NCI-H1436 treated with DMSO at 0.1 percent for 48 hours (cell line): ENCODE measurements at regions not wholly inside any gene's neighbourhood (a gene's known extent, or its start where the extent isn't known, plus 50 kb on each side); places are given as distances from the start of the nearest gene placed in this dataset.

Experiments used
- DNase-seq: peaks from one replicate; lab custom pipeline; 2025; lab: John Stamatoyannopoulos, UW

- no peak for DNase-seq
Observed at GRCh38 chr5:30932273-30933017, 261.0 kb upstream of the CDH6 start.

DNA sequence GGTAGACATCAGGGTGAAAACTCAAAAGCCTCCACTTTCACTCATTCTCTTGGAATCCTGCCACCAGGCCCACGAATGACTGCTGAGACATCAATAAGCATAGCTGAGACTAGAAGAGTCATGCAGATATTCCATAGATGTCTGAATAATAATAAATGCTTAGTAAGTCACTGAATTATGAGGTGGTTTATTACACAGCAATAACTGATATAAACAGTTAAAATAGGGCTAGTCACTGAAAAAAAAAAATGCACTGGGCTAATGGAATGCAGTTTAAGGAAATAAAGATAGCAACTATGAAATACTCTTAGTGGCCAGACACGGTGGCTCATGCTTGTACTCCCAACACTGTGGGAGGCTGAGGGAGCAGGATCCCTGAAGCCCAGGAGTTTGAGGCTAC is 262.8 kb upstream of the CDH6 start:
- DNase-seq: no peak

DNA sequence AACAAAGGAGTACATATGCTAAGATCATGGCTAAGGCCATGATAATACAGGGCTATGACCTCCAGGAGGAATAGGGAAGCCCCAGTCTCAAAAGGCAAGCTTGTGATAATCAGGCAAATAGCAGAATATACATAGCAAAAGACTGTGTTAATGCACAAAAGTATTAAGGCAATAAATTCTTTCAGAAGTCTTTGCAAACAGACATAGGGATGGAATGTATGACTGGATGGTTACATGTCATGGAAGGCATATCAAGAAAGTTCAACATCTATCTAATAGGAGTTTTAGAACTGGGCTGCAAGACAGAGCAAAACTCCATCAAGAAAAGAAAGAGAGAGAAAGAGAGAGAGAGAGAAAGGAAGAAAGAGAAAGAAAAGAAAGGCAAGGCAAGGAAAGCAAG is 264.5 kb upstream of the CDH6 start:
- no peak for DNase-seq

DNA sequence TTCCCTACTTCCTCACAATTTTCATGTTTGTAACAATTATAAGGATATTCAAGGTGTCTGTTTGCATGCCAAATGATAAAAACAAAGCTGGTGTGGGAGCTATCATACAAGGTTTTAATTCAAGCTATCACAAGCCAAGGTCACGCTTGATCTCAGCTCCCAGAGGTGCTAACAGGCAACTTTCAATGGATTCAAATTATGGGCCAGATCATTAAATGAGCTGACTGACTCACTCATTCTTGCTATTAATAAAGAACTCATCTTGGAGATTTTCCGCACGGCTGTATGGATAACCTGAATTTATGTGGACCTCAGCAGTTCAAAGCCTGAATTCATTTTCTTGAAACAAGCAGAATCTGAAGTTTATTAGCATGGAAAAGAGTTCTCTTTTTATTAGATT is 267.3 kb upstream of the CDH6 start:
- no peak for DNase-seq

DNA sequence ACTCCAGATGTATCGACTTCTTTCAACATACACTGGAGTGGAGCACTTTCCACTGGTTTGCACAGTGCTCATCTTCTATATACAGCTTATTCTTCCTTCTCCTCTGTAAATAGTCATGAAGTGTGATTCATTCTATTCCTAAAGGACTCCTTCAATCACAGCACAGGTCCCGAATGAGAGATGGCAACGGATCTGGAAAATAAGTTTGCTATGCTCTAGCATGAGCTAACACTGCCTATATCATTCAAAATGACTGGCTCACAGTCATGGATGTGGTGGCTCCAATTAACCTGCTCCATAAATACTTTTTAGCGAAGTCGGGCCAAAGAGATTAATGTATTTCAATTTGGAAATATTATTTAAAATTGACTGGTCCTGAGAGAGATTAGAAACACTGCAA is 272.1 kb upstream of the CDH6 start:
- DNase-seq: no peak

- no peak for DNase-seq
Observed at GRCh38 chr5:30918171-30918570, 275.3 kb upstream of the CDH6 start.

- no peak for DNase-seq
Observed at GRCh38 chr5:30908356-30908755, 285.1 kb upstream of the CDH6 start.

DNA sequence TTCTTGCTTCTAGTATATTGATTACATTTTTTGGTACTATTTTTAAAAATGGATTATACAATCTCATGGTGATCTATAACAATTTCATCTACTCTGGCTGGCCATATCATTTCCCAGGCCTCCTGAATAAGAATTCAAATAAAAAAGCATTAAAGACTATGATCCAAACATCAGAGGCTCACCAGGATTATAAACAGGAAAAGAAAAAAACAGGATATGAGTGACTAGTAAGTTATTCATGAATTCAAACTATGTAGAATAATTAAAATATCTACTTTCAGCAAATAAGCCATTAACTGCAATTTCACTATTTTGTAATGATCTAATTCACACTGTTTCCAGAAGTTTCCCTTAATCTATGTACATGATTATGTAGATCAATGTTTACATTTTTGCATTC is 293.1 kb upstream of the CDH6 start:
- no peak for DNase-seq

DNA sequence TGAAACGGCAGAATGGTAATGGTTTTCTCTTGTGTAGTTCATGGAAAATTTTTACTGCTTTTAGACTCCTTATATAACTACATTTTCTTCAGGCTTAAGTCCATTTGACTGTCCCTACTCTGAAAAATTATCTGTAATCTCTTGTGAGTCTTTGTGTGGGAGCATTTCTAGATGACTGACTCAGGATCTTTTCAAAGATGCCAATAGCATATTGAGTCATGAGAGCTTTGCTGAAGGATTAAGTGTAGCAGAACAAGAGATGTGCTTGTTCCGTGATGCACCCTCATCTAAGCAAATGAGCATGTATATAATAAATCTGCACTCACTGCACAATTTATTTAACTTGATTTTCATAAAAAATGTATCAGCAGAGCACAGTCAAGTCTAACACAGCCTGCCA is 298.7 kb upstream of the CDH6 start:
- DNase-seq: no peak

DNA sequence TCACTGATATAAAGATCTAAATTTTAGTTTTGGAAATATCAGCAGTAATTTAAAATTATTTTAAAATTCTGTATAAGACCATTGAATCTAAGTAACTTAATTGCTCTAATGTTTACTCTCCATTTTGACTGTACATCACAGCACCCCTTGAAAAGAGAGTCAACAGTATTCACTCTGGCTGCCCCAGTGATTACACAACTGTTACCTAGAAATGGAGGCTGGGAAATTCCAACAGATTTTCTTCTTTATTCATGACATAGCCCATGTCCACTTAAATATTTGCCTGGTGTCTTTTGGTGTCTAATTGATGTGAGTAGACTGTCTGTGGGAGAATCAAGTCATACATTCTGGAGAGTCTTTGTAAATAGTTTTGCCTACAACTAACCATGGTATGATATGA is 301.8 kb upstream of the CDH6 start:
- DNase-seq: no peak

- no peak for DNase-seq
Observed at GRCh38 chr5:30890377-30890776, 303.1 kb upstream of the CDH6 start.

DNA sequence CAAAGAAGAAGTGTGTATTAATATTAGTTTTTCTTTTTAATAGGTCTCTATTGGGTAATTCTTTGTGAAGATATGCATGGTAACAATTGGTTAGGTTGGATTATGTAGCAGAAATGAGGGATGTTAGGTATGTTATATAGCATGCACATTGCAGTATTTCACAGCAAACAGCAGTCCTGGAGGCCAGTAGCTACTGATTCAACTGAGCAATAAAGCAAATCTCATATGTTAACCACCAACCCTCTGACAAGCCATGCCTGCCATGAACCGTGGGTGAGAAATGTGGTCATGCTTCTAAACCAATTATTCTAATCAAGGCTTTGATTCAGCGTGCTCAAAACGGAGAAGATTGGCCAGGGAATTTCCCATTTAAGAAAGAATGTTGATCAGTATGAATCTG is 313.0 kb upstream of the CDH6 start:
- no peak for DNase-seq

DNA sequence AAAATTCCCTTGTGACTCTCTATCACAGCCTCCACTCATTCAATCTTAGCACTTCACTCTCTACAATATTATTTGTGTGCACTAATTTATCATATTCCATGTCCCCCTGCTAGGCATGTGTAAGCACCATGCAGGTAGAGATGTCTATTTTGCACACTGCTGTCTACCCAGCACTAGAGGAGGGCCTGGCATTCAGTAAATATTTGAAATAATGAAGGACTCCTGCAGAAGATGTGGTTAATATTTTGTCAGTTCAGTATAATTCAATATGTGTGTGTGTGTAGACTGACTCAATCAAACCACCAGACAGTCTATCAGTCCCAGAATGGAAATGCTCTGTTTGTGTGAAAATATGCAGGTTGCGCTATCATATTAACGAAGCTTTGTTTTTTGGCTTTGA is 313.6 kb upstream of the CDH6 start:
- no peak for DNase-seq

DNA sequence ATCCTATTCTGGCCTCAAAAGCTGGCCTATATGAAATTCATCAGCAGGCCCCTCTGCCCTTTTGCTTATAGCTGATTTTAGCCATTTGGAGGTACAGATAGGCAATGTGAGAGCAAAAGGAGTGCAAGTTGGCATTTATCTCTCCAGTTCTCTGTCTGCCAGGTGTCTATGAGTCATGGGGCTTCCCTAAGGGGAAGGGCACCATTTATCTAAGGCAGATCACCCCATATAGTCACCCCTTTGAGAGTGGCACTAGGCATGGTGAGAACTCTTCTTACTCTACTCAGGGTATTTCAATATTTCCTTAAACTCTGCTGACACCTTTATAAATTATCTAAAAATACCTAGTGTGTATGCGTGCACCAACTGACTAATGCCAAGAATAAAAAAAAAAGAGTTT is 314.7 kb upstream of the CDH6 start:
- no peak for DNase-seq

DNA sequence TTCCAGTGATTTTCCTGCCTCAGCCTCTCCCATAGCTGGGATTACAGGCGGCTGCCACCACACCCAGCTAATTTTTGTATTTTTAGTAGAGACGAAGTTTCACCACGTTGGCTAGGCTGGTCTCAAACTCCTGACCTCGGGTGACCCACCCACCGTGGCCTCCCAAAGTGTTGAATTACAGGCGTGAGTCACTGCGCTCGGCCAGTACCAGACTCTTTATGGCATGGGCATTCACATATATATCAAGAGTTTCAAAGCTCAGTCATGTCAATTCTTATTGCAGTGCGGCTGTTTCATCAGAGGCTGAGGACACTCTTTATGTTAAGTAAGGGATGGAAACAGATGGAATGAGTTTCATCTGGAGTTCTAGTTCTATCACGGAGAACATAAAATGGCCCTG is 315.2 kb upstream of the CDH6 start:
- no peak for DNase-seq

DNA sequence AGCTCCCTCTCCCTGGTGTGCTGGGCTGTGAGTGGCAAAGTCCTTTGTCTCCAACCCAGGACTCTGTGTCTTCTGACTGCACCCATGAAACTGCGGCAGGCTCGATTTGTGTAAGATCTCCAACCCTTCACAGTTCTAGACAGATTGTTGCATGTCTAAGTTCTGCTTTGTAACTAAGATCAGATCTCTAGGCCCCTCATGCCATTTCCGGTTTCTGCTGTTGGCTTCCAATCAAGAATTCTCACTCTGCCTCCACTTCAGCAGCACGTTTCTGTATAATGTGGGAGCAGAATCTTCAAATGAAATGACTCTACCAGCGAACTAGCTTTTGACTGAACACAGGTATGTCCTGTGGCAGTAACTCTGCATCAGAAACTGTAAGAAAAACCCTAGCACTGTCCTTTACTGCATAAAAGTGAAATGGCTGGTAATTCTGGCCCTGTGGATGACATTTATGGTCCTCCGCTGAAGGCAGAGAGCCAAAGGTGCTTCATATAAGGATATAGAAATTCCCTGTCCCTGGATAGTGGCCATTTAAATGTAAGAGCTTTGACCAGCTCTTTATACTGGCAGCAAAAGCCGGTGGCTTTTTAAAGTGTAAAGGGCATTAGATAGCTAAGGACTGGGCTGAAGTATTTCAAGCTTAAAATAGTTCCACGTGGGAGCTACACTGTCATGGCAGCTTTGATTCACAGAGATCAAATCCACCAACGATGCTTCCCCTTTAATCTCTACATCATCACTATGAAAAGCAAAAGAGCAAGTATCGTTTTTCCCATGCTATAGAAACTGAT is 319.0 kb upstream of the CDH6 start:
- no peak for DNase-seq

- DNase-seq: no peak
Observed at GRCh38 chr5:30871196-30871595, 322.3 kb upstream of the CDH6 start.

DNA sequence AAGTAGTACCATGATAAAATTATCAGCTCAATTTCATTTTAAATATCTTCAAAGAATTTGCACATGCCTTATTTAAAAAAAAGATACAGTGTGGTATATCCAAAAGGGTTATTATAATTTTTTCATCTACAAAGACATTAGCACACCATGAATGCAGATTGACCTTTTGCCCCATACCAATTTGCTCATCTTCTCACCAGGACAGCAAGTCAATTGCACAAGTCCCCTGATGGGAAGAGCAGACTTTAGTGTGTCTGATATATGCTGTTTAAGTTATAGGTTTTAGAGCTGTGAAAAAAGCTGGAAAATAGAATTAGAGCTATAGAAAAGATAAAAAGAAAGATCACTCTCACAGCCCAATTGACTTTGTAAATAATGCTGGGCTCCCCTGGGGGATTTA is 325.8 kb upstream of the CDH6 start:
- DNase-seq: no peak

GRCh38 chr5:30866142-30866541 is 327.3 kb upstream of the CDH6 start:
- DNase-seq: no peak

DNA sequence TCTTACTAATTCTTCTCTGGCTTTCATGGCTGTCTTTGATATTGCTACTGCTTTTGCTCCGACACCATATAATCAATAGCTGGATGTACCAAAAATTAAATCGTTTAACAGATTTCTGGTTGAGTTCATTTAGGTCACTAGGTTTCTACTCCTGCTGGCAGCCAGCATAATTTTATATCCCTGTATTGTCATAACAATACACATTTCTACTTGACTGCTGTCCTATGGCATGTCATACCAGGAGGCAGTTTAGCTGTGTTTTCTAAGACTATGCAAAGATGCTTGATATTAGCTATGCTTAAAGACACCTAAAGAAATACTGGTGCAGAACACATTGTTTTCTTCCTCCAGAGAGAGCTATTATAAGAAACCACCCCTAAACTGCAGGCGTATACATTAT is 337.2 kb upstream of the CDH6 start:
- no peak for DNase-seq

DNA sequence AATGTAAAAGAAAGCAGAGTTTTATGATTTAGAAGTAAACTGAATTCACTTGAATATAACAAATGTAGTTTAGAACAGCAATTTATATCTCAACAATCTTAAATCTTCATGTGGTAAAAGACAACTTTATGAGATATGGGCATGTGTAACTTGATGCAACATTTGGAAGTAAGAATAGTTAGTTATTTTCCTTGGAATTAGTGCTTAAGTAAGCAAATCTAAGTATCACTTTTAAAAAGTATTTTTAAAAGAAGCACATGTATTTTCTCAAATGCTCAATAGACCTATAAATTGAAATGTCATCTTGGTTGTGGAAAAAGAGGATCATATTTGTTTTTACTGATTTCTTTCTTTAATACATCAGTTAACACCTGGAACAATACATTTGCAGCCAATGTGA is 340.3 kb upstream of the CDH6 start:
- DNase-seq: no peak

DNA sequence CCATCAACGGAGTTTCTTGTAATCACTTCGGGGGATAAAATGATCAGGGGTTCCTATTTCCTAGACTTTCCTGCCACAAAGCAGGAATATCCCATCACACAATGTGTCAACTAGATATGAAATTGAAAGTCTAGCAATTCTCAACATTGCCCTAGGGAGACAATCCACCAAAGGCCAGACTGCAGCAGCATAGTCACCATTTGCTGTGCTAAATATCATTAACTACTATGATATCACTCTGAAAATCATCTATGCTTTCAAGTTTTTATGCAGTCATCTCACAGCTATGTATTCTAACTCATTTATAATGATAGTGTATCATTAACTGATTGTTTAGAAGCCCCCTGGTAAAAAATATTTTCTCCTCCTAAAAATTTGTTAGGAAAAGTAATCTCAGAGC is 342.6 kb upstream of the CDH6 start:
- no peak for DNase-seq

DNA sequence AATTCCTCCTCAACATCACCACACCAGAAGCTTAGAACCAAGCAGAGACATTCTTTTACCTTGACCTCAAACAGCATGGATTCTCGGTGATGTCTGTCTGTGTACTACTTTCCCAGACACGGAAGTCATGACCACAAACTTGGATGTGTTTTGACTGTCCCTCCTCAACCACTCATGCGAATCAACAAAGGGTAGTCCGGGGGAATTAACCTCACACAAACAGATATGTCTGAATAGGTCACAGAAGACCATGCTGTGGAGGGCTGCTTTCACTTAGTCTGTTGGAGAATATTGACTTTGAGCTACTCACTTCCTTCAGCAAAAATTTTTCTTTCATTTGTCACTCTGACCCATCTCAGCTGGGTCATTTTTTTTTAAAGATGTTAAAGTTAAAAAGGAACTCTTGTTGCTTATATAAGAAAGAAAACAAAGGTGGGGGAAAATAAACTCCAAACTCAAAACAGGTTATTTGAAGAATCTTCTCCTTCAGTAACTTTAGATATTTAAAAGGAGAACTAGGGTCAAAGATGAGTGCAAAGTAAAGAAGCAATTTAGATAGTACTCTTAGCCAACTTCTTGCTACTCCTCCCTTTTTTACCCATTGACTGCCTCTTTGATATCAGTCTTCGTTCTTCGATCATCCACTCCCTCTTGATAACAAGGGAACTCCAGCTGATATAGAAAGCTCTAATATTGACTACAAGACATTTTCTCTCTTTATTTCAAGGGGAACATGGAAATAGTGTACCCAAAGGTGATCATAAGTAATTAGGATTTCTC is 343.4 kb upstream of the CDH6 start:
- DNase-seq: no peak
